Breast epithelium (tissue), 4 donors: ENCODE measurements at regions not wholly inside any gene's neighbourhood (a gene's known extent, or its start where the extent isn't known, plus 50 kb on each side); places are given as distances from the start of the nearest gene placed in this dataset.

ENCODE experiments used
- DNase-seq, 2 donors: peaks; one replicate each; pipeline ENCODE4 v3.0.0-alpha.2; 2019; ENCODE audit warnings: low spot score in 2 of 2
- H3K27ac ChIP-seq, 2 donors: fragments of 200-600 bp; sonication (generic) in 1 of 2; one replicate each; pipeline ENCODE4 v1.5.1; 2016 to 2019; ENCODE audit warnings: mild to moderate bottlenecking in 1 of 2
- H3K27me3 ChIP-seq, 2 donors: fragments of 200-600 bp; sonication (generic) in 1 of 2; one replicate each; pipeline versions ENCODE4 v1.5.1 to v1.6.0; 2017 to 2019; ENCODE audit warnings: control low read depth in 1 of 2, mild to moderate bottlenecking in 1 of 2
- H3K36me3 ChIP-seq: fragments of 200-600 bp; one replicate; pipeline ENCODE4 v1.5.1; 2019
- H3K4me1 ChIP-seq, 2 donors: fragments of 200-600 bp; sonication (generic); one replicate each; pipeline ENCODE4 v1.5.1; 2016 to 2019; ENCODE audit warnings: control low read depth in 1 of 2
- H3K4me3 ChIP-seq, 3 donors: fragments of 200-600 bp; sonication (generic); 1 replicate in 2 of 3; 2 replicates in 1 of 3; pipeline ENCODE4 v1.5.1; 2016 to 2019; ENCODE audit warnings: mild to moderate bottlenecking in 3 of 3, moderate library complexity in 2 of 3
- H3K9me3 ChIP-seq, 2 donors: fragments of 200-600 bp; sonication (generic) in 1 of 2; one replicate each; pipeline ENCODE4 v1.5.1; 2016 to 2019; ENCODE audit warnings: control low read depth in 1 of 2
- POLR2A ChIP-seq: fragments of 450-650 bp; IDR thresholded peaks from one replicate; pipeline ENCODE4 v1.6.1; 2016; ENCODE audit warnings: antibody characterized with exemption, mild to moderate bottlenecking, moderate library complexity
- POLR2AphosphoS5 ChIP-seq, 3 donors: sonication (generic); formaldehyde crosslinking; IDR thresholded peaks; one replicate each; pipeline ENCODE4 v1.6.1; 2017; ENCODE audit warnings: antibody characterized with exemption in 3 of 3
- intact Hi-C: fragments of 100-400 bp; cut with DNase I; formaldehyde crosslinking; loops from one replicate; pipeline ENCODE4 v1.15.1; 2023; ENCODE audit warnings: low total_unique reads
- TF ChIP-seq, protein P1 (sequence below), 3 donors: fragments of 450-650 bp; IDR thresholded peaks; one replicate each; pipeline ENCODE4 v1.5.1; 2016 to 2017; ENCODE audit warnings: antibody characterized with exemption in 3 of 3, mild to moderate bottlenecking in 3 of 3, moderate library complexity in 3 of 3

DNA sequence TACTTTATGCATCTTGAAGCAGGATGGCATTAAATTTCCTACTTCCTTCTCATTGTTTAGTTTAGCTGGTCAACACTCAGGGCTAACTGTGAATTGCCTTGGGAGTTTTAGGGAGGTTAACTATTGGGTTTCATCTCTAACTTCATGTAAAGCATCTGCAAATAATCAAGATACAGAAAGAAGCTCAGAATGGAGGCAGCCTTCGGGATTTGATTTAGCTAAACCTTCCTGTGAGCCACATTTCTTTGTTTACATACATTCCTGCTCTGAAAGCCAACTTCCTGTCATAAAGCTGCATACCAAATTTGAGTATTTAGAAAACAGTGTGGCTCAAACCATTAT, 131.7 kb upstream of the PCDH18 start:
- H3K27ac ChIP-seq = peak overlapping the region; percentile 10 to 74
- intact Hi-C loops = no loop called here

DNA sequence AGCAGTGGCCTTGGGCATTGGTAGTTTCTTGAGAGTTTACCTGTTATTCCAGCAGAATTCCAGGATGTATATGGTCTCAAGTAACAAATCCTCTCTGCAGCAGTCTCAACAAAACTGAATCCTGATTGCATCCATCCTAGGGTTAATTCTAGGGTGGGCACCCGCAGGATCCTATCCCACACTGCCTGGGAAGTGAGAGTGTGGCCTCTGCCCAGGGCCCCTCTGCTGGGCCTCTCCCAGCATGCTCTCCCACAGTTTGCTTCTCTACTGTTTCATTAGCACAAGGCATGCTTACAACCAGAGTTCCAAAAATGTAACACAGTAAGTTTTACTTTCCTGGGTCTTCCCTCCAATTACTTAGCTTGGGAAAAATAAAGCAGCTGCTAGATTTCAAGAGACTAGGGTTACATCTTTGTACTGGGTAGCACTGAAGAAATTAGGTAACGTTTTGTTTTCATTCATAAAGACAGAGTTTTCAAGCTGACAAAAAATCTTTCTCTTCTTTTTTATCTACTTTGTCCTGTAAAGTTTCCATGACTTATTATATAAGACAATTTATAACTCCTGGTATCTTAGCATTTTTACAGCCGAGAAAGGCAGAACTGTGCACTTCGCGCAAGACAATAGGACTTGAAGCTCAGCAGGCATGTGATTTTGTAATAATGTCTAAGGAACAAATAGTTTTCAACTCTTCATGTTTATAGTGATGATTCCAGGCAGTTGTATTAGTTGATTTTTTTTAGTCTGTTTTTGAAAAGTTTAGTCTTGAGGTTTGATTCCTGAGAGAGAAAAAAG, 131.2 kb upstream of the PCDH18 start:
- no peak for DNase-seq
- Histone ChIP-seq H3K4me1 (no peaks in the 10 kb centered on the region), H3K4me3 (no peak overlapping the region)

More for the DNA sequence above, 131.7 kb upstream of the PCDH18 start:
- DNase-seq = no peak
- Histone ChIP-seq H3K36me3 (no peaks in the 10 kb centered on the region), H3K27me3 (no peaks in the 10 kb centered on the region), H3K4me1 (no peaks in the 10 kb centered on the region), H3K4me3 (no peak overlapping the region), H3K9me3 (no peaks in the 10 kb centered on the region)
- TF ChIP-seq, protein P1, sequence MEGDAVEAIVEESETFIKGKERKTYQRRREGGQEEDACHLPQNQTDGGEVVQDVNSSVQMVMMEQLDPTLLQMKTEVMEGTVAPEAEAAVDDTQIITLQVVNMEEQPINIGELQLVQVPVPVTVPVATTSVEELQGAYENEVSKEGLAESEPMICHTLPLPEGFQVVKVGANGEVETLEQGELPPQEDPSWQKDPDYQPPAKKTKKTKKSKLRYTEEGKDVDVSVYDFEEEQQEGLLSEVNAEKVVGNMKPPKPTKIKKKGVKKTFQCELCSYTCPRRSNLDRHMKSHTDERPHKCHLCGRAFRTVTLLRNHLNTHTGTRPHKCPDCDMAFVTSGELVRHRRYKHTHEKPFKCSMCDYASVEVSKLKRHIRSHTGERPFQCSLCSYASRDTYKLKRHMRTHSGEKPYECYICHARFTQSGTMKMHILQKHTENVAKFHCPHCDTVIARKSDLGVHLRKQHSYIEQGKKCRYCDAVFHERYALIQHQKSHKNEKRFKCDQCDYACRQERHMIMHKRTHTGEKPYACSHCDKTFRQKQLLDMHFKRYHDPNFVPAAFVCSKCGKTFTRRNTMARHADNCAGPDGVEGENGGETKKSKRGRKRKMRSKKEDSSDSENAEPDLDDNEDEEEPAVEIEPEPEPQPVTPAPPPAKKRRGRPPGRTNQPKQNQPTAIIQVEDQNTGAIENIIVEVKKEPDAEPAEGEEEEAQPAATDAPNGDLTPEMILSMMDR (IDR thresholded peaks at IDR 0.05) = no peak
- TF ChIP-seq POLR2AphosphoS5 (IDR thresholded peaks at IDR 0.05) = no peak

DNA sequence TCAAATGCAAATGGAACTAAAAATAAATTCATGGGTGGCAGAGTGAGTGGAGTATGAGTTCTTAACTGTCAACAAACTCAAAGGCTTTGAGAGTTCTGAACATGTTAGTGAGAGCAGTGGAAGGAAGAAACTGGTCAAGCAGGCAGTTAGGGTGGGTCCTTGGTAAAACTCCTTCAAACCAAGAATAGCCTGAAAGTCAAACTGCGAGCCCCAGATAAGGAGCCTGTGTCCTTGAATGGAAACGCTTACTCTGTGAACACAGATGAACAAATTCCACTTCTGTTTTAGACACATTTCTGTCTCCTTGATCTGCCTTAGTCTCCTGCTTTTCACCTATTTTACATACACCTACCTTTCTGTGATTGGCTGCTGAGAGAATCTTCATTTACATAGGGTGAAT, 129.4 kb upstream of the PCDH18 start:
- no peaks in the 10 kb centered on the region for H3K4me1 ChIP-seq
- intact Hi-C loops = no loop called here
- no peak for TF ChIP-seq POLR2A
- TF ChIP-seq POLR2AphosphoS5 (IDR thresholded peaks at IDR 0.05) = no peak
- TF ChIP-seq, protein P1 (IDR thresholded peaks at IDR 0.05) = no peak
- H3K9me3 ChIP-seq = no peaks in the 10 kb centered on the region
- H3K27me3 ChIP-seq = no peaks in the 10 kb centered on the region
- no peaks in the 10 kb centered on the region for H3K36me3 ChIP-seq
- no peak overlapping the region for H3K4me3 ChIP-seq
- DNase-seq = no peak
- no peak overlapping the region for H3K27ac ChIP-seq

More for the DNA sequence above, 131.2 kb upstream of the PCDH18 start:
- intact Hi-C loops = no loop called here
- Histone ChIP-seq H3K36me3 (no peaks in the 10 kb centered on the region), H3K9me3 (no peaks in the 10 kb centered on the region), H3K27ac (peak overlapping the region; percentile 41 to 74), H3K27me3 (no peaks in the 10 kb centered on the region)
- TF ChIP-seq, protein P1 (IDR thresholded peaks at IDR 0.05) = no peak
- no peak for TF ChIP-seq POLR2A
- TF ChIP-seq POLR2AphosphoS5 (IDR thresholded peaks at IDR 0.05) = no peak

DNA sequence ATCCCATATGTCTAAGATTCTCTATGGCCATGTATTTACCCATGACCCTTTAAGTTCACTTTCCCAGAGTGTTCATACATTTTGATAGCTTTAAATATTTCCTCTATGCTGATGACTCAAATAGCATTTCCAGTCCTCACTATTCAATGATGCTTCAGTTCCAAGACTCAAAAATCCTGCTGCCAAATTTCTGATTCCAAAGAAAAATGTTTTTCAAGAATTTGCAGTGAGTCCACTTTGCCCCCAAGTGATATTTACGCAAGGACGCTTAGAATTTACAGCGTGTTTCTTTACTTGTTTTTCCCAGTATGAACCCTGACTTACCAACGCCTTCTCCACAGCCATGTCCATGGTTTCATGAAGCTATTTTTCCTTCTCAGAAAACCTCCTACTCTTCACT, 127.9 kb upstream of the PCDH18 start:
- H3K27me3 ChIP-seq = no peaks in the 10 kb centered on the region
- H3K9me3 ChIP-seq = no peaks in the 10 kb centered on the region
- no peak for DNase-seq
- no peaks in the 10 kb centered on the region for H3K4me1 ChIP-seq
- no peaks in the 10 kb centered on the region for H3K36me3 ChIP-seq
- H3K4me3 ChIP-seq = no peak overlapping the region
- intact Hi-C loops = no loop called here
- TF ChIP-seq POLR2AphosphoS5 (IDR thresholded peaks at IDR 0.05) (no peak), POLR2A (no peak)
- TF ChIP-seq, protein P1 (IDR thresholded peaks at IDR 0.05) = no peak
- H3K27ac ChIP-seq = no peak overlapping the region

DNA sequence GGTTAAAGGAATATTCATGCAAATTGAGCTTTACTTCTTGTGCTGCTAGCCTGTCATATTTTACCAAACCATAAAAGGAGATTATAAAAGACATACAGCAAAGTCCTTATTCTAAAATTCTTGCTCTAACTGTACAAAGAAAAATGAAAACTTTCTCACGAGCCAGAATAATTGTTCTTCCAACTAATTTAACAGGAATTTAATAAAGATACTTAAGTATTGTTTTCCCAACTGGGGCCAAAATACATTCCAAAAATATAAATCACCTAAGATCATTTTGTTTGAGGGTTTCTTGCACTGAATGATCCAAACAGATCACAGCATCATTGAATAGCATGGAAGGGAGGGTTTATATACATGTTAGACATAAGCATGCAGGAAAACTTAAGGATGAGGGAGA, 127.1 kb upstream of the PCDH18 start:
- no peaks in the 10 kb centered on the region for H3K36me3 ChIP-seq
- no peaks in the 10 kb centered on the region for H3K27me3 ChIP-seq
- no peak for TF ChIP-seq POLR2A
- TF ChIP-seq, protein P1 (IDR thresholded peaks at IDR 0.05) = no peak
- TF ChIP-seq POLR2AphosphoS5 (IDR thresholded peaks at IDR 0.05) = no peak
- no peak for DNase-seq
- H3K9me3 ChIP-seq = no peaks in the 10 kb centered on the region
- no peaks in the 10 kb centered on the region for H3K4me1 ChIP-seq
- no peak overlapping the region for H3K4me3 ChIP-seq
- intact Hi-C loops = no loop called here
- no peak overlapping the region for H3K27ac ChIP-seq
